Peyer's patch (tissue), 4 donors: ENCODE measurements at regions not wholly inside any gene's neighbourhood (a gene's known extent, or its start where the extent isn't known, plus 50 kb on each side); places are given as distances from the start of the nearest gene placed in this dataset.

Experiments used
- DNase-seq, 3 donors: peaks; one replicate each; pipeline ENCODE4 v3.0.0-alpha.2; 2017 to 2019
- H3K27ac ChIP-seq, 4 donors: fragments of 200-600 bp; sonication (generic); one replicate each; pipeline ENCODE4 v1.5.1; 2016 to 2019
- H3K27me3 ChIP-seq, 2 donors: fragments of 200-600 bp; sonication (generic); one replicate each; pipeline ENCODE4 v1.5.1; 2019
- H3K36me3 ChIP-seq, 3 donors: fragments of 200-600 bp; sonication (generic); one replicate each; pipeline ENCODE4 v1.5.1; 2016 to 2019
- H3K4me1 ChIP-seq, 4 donors: fragments of 200-600 bp; sonication (generic); one replicate each; pipeline ENCODE4 v1.5.1; 2016 to 2019
- H3K4me3 ChIP-seq, 4 donors: fragments of 200-600 bp; sonication (generic); 1 replicate in 3 of 4; 2 replicates in 1 of 4; pipeline ENCODE4 v1.5.1; 2016 to 2019; ENCODE audit warnings: mild to moderate bottlenecking in 1 of 4
- H3K9me3 ChIP-seq, 4 donors: fragments of 200-600 bp; sonication (generic); one replicate each; pipeline ENCODE4 v1.5.1; 2016 to 2019; ENCODE audit warnings: mild to moderate bottlenecking in 1 of 4
- CTCF ChIP-seq, 6 experiments: fragments of 450-650 bp in 4 of 6; fragments of 200-600 bp in 2 of 6; sonication (generic) in 1 of 6; IDR thresholded peaks; one replicate each; pipeline ENCODE4 v1.5.1; 2017 to 2019; ENCODE audit warnings: antibody characterized with exemption in 6 of 6, mild to moderate bottlenecking in 3 of 6, moderate library complexity in 1 of 6
- POLR2A ChIP-seq, 2 donors: fragments of 450-650 bp; IDR thresholded peaks; one replicate each; pipeline ENCODE4 v1.5.1; 2017; ENCODE audit warnings: antibody characterized with exemption in 2 of 2, mild to moderate bottlenecking in 2 of 2, moderate library complexity in 2 of 2

DNA sequence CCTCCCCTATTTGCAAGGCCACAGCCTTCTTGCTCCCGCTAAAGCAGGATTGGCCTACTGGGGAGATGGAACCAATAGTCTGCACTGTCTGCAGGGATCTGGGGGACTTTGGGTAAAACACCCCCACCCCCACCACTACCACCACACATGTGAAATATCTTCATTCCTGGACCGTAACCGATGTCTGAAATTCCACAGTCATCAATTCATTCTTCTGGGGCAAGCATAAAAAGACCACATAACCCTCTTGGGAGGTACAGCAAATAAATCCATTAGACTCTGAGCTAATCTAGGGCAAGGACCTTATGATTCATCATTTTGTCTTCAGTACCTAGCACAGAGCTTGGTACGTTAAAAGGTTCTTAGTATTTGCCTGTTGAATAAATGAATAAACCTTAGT, 307.8 kb downstream of the GPAM start:
- H3K4me3 ChIP-seq, result no peak overlapping the region
- TF ChIP-seq CTCF (IDR thresholded peaks at IDR 0.05), result no peak
- no peak for TF ChIP-seq POLR2A (IDR thresholded peaks at IDR 0.05)
- no peaks in the 10 kb centered on the region for H3K4me1 ChIP-seq
- H3K36me3 ChIP-seq, result no peaks in the 10 kb centered on the region
- no peaks in the 10 kb centered on the region for H3K9me3 ChIP-seq
- no peak for DNase-seq
- no peak overlapping the region for H3K27ac ChIP-seq
- H3K27me3 ChIP-seq, result no peaks in the 10 kb centered on the region

DNA sequence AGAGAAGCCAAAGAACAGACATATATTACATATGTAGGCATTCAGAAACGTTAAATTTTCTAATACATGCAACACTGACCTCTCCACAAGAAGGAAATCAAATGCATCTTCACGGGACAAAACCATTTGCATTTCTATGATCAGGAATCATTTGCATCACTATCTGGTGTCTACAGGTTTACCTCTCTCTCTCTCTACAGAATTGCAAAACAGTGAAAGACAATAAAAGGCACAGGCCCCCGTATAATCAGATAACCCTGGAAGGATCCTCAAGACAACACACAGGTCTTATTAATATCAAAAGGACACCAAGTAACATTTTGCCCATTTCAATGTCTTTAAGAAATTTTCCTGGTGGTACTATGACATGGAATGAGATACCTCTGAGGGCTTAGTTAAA, 306.3 kb downstream of the GPAM start:
- Histone ChIP-seq H3K27ac (no peak overlapping the region), H3K27me3 (no peaks in the 10 kb centered on the region), H3K9me3 (no peaks in the 10 kb centered on the region), H3K4me1 (no peaks in the 10 kb centered on the region), H3K4me3 (no peak overlapping the region), H3K36me3 (no peaks in the 10 kb centered on the region)
- TF ChIP-seq CTCF (IDR thresholded peaks at IDR 0.05), result no peak
- no peak for TF ChIP-seq POLR2A (IDR thresholded peaks at IDR 0.05)
- DNase-seq, result no peak

DNA sequence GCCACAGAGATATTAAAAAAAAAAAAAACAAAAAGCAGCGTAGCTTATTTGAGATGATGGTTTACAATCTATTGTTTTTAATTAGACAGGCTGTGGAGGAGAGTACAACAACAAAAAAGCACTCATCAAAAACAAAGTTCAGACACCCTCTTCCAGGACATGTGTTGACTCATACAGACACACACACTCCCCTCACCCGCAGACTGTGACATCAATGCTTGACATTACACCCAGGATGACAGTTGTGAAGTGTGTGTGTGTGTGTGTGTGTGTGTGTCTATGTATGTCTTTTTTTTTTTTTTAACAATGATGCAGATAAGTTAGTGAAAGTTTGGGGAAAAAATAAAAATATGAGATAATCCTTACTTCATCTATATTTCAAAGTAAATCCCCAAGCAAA, 303.6 kb downstream of the GPAM start:
- Histone ChIP-seq H3K27me3 (no peaks in the 10 kb centered on the region), H3K27ac (no peak overlapping the region), H3K36me3 (no peaks in the 10 kb centered on the region), H3K9me3 (no peaks in the 10 kb centered on the region), H3K4me3 (no peak overlapping the region), H3K4me1 (no peaks in the 10 kb centered on the region)
- TF ChIP-seq CTCF (IDR thresholded peaks at IDR 0.05), result no peak
- TF ChIP-seq POLR2A (IDR thresholded peaks at IDR 0.05), result no peak
- DNase-seq, result no peak

- H3K9me3 ChIP-seq, result no peaks in the 10 kb centered on the region
- no peak overlapping the region for H3K4me3 ChIP-seq
Measured at GRCh38 chr10:111885046-111885445, 298.5 kb downstream of the GPAM start.

DNA sequence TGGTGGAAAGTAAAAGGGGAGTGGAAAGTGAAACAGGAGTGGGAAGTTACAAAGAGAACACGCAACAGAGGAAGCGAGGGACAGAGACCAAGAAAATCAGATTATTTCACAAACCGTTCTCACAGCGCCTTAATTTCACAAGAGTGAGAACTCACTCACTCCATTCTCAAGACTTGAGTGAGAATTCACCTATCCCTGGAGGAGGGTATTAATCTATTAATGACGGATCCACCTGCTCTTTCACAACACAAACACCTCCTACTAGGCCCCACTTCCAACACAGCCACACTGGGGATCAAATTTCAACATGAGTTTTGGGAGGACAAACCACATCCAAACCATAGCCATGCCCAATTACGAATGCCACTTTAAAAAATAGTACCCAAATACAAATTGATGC, 297.6 kb downstream of the GPAM start:
- Histone ChIP-seq H3K27ac (no peak overlapping the region), H3K27me3 (no peaks in the 10 kb centered on the region), H3K4me3 (no peak overlapping the region), H3K36me3 (no peaks in the 10 kb centered on the region), H3K9me3 (no peaks in the 10 kb centered on the region), H3K4me1 (no peaks in the 10 kb centered on the region)
- no peak for DNase-seq
- no peak for TF ChIP-seq CTCF (IDR thresholded peaks at IDR 0.05)
- no peak for TF ChIP-seq POLR2A (IDR thresholded peaks at IDR 0.05)

More at GRCh38 chr10:111885046-111885445, 298.5 kb downstream of the GPAM start:
- TF ChIP-seq POLR2A (IDR thresholded peaks at IDR 0.05) (no peak), CTCF (IDR thresholded peaks at IDR 0.05) (no peak)
- Histone ChIP-seq H3K27me3 (no peaks in the 10 kb centered on the region), H3K4me1 (no peaks in the 10 kb centered on the region), H3K36me3 (no peaks in the 10 kb centered on the region), H3K27ac (no peak overlapping the region)
- no peak for DNase-seq

- Histone ChIP-seq H3K4me3 (no peak overlapping the region), H3K36me3 (no peaks in the 10 kb centered on the region), H3K9me3 (no peaks in the 10 kb centered on the region), H3K27ac (no peak overlapping the region), H3K27me3 (no peaks in the 10 kb centered on the region), H3K4me1 (no peaks in the 10 kb centered on the region)
- no peak for TF ChIP-seq CTCF (IDR thresholded peaks at IDR 0.05)
- TF ChIP-seq POLR2A (IDR thresholded peaks at IDR 0.05), result no peak
- no peak for DNase-seq
Measured at GRCh38 chr10:111887266-111887665, 296.3 kb downstream of the GPAM start.
